GM19395 (cell line): ENCODE measurements at regions not wholly inside any gene's neighbourhood (a gene's known extent, or its start where the extent isn't known, plus 50 kb on each side); places are given as distances from the start of the nearest gene placed in this dataset.
"Not testable (repeated sequence)": the region's sequence is repeated elsewhere in the genome, so short reads cannot be mapped to it uniquely, and the experiment has no call there.

ENCODE experiments used
- ATAC-seq: cut with Tn5 transposase; IDR thresholded peaks from one replicate; pipeline ENCODE4 v1.9.1; 2021; ENCODE audit warnings: mild to moderate bottlenecking, moderate library complexity; ENCODE audit not compliant: unreplicated experiment

DNA sequence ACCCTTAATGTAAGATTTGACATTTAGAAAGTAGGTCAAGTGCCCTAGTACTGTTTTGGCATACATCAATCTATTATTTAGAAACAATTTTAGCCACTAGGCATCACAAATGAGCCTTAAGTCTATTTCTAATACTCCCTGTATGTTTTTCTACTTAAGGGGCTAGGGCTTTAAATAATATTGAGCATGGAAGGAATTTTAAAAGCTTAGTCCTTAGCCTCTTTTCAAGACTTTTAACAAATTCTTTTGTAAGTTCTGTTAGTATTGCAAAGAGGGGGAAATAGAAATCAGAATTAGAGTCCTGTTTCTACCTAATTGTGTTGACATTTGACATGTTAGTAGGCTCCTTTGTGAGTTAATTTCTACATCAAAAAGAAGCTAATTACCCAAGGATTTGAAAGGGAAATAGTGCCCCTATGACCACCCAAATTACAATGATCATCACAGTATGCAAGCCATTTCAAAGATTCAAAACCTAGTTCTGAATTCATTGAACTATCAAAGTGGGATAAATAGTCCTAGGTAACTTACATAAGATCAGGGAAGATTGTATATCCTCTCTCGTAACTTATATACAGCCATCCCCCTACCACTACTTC is 647.8 kb upstream of the ACO1 start:
- ATAC-seq: no peak

- no peak for ATAC-seq
Measured at GRCh38 chr9:31740705-31741104, 643.7 kb upstream of the ACO1 start.

DNA sequence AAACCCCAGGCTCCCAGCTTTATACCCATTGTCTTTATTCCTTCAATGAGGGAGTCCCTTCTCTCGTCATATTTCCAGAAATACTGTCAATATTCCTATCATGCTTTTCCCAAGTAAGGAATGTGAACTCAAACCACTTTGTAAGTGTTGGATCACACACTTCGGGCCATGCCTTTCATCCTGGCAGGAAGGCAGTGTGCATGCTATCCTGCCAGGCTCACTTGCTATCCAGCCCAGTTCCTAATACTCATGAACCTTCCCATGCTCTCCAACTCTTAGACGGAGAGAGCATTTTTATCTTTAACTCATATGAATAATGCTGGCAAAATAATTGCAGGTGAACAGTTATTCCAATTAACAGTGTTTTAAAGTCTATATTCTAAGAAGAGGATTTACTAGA is 639.9 kb upstream of the ACO1 start:
- no peak for ATAC-seq

DNA sequence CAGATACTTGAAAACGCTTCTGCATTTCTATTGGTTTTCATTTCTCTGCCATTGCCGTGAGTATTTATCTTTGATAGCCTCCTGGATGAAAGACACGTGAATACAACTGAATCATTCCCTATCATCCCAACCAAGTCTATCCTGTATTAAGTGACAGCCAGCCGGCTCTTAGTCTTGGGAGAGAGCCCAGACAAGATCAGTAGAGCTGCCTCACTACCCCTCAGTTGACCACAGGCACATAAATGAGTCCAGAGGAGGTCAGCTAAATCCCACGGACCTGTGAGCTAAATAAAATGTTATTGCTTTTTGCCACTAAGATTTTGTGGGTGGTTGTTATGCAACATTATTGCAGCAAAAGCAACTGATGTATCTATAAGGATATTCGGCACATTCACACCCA is 639.0 kb upstream of the ACO1 start:
- no peak for ATAC-seq

- ATAC-seq: no peak
Measured at GRCh38 chr9:31745886-31746285, 638.6 kb upstream of the ACO1 start.

GRCh38 chr9:31753756-31754155 is 630.7 kb upstream of the ACO1 start:
- ATAC-seq: no peak

DNA sequence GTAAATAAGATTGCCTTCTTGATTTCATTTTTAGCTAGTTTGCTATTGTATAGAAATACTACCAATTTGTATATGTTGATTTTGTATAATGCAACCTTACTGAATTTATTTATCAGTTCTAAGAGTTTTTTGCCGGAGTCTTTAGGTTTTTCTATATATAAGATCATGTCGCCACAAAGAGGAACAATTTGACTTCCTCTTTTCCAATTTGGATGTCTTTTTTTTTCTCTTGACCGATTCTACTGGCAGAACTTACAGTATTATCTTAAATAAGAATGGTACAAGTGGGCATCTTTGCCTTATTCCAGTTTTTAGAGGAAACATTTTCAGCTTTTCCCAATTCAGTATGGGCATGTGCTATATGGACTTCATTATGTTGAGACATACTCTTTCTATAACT is 624.7 kb upstream of the ACO1 start:
- ATAC-seq: no peak

DNA sequence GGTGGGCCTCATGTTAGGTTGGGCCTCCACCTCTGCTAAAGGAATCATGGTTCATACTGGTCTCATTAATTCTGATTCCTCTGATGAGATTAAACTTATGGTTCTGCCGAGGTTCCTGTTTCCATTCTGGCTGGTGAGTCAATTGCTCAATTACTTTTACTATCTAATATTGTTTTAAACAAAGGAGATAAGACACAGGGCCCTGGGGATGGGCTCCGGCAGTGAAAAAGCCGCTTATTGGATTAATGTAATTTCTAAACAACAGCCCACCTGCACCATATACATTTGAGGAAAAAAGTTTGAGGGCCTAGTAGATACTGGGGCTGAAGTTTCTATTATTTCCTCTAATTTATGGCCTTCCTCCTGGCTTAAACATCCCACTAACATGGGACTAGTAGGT is 610.4 kb upstream of the ACO1 start:
- not testable (repeated sequence) for ATAC-seq

DNA sequence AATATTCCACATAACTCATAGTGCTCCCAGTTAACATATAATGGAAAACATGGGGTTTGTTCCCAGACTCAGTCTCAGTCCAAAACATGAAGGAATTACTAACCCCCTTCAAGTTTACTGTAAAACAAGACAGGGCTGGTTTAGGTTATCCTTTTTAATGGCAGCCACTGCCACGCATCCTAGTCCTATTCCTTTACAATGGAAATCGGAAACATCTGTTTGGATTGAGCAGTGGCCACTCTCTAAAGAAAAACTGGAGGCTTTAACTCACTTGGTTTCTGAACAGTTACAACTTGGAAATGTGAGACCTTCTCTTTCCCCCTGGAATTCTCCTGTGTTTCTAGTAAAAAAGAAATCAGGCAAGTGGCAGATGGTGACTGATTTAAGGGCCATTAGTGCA is 609.9 kb upstream of the ACO1 start:
- no peak for ATAC-seq

DNA sequence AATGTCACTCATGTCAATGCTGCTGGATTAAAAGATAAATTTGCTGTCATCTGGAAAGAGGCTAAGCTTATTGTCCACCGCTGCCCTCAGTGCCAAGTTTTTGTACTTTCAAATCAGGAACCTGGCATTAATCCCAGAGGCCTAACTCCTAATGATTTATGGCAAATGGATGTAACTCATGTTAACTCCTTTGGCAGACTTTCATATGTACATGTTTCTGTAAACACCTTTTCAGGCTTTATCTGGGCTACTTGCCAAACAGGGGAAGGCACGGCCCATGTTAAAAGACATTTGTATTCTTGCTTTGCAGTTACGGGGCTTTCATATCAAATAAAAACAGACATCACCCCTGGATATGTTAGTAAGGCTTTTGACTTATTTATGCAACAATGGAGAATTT is 608.0 kb upstream of the ACO1 start:
- ATAC-seq: no peak

DNA sequence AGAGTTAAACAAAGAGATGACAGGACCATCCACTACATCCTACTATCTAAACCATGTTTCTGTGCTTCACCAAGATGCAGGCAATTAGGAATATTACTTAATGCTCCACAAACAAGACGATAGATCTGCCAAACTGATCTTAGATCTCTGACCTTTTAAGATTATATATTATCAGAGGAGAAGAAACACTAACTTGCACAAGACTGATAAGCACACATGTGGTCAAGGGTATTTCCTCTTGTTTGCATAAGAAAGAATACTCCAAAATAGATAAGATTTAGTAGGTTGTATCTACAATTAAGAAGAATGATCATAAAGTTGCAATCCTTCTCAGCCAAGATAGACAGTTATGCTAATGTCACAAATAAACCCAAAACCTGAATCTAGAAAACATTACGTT is 601.0 kb upstream of the ACO1 start:
- ATAC-seq: no peak

DNA sequence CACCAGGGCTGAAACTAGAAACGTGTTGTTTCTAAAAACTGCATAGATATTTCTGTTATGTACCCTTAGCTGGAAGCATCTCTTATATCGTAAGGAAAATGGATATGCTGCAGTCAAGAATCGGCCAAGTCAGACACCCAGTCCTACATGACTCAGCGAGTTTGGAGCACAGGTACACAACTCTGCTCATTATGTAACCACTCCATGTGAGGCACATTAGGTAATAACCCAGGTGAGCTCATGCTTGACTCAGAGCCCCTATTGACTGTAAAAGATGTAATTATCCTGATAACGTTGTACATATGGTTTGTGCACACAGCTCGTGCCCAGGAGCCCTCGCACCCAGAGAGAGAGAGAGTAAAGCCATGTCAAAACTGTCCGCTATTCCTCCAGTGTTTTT is 593.7 kb upstream of the ACO1 start:
- ATAC-seq: no peak

GRCh38 chr9:31799953-31800609 is 584.4 kb upstream of the ACO1 start:
- ATAC-seq: no peak

GRCh38 chr9:31807574-31808256 is 576.7 kb upstream of the ACO1 start:
- ATAC-seq: no peak

GRCh38 chr9:31808766-31809165 is 575.7 kb upstream of the ACO1 start:
- no peak for ATAC-seq

DNA sequence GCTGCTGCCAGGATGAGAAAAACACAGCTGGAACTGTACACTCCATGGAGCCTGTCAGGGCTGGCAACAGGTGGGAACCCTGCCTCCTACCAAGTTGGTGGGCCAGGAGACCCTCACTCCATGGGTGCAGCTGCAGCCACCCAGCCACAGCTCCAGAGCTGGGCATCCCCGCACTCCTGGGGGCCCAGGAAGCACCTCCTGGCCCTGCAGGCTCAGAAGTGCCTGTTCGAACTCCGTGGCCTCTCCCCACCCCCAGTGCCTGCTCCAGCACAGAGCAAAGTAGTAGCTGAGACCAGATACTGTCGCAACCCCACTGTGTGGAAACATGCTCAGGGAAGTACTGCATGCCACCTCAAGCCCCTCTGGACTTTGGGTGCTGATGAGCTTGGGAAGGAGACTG is 564.0 kb upstream of the ACO1 start:
- no peak for ATAC-seq

DNA sequence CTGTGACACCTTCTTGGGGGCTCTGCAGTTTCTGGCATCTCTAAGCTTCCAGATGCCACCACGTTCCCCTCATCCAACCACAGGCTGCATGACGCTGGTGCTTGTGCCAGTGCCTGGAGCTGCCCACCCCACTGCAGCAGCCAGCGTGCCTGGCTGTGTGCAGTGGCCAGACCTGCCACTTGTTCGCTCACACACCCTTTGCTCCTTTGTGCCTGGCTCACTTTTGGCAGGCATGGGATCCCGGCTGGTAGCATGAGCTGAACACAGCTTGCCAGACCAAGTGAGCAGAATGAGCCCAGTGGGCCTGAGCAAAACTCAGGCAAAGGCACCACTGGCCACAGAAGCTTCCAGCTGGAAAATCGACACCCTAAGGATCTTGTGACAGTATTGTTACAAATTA is 562.9 kb upstream of the ACO1 start:
- no peak for ATAC-seq

GRCh38 chr9:31823365-31823764 is 561.1 kb upstream of the ACO1 start:
- ATAC-seq: no peak

DNA sequence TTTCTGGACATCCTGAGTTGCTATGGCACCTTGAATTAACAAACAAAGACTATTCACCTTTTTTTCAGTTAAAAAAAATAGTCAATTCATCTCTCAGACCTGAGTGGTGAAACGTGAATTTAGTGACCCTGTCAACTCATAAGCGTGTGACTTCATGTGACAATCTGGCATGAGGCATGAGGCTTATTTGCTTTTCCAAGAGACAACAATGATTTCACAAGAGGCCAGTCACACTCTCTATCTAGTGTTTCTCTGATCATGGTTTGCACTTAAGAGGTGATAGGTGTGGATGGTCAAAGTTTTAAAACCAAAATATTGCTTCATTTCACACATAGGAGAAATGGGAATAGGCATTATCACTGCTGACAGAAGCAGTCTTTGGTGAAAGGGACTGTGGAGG is 559.6 kb upstream of the ACO1 start:
- no peak for ATAC-seq

DNA sequence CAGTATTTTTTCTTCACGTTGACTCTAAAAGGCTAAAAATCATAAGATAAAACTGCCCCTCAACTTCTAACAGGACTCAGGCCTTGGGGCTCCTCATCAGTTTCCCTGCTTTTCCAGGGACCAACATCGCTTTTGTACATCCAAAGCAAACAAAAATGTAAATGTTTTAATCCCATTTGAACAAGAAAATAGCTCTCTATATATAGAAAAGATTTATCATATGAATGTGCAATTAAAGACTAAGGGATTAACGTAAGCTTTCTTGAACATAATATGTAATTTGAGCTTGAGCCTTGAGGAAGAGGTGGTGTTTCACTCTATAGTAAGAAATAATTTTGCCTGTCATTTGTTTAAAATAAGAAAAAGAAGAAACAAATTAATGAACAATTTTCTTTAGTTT is 547.2 kb upstream of the ACO1 start:
- ATAC-seq: no peak

- no peak for ATAC-seq
Measured at GRCh38 chr9:31839273-31839672, 545.2 kb upstream of the ACO1 start.

DNA sequence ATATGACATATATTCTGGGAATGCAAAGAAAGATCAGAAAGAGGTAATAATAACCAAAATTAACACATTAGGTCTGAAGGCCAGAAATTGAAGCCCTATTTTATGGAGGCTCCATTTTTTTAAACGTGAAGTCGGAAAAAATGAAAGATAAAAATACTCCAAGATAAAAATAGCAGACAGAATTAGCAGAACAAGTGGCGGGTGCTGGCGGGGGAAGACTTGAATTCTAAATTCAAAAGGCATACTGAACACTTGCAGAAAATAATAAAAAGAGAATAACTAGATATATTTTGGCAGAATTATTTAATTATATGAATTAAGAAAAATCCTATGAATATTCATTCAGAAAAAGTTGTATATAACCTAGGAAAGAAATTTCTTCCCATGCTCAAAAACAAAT is 543.7 kb upstream of the ACO1 start:
- ATAC-seq: no peak

GRCh38 chr9:31847963-31848362 is 536.5 kb upstream of the ACO1 start:
- ATAC-seq: no peak
